Vagina (tissue), 2 donors: ENCODE measurements at regions not wholly inside any gene's neighbourhood (a gene's known extent, or its start where the extent isn't known, plus 50 kb on each side); places are given as distances from the start of the nearest gene placed in this dataset.

Experiments used
- DNase-seq, 2 donors: peaks; one replicate each; pipeline ENCODE4 v3.0.0-alpha.2; 2017; ENCODE audit errors: extremely low spot score in 2 of 2
- H3K27ac ChIP-seq: fragments of 200-600 bp; sonication (generic); one replicate; pipeline ENCODE4 v1.5.1; 2019
- H3K27me3 ChIP-seq: fragments of 200-600 bp; sonication (generic); one replicate; pipeline ENCODE4 v1.5.1; 2019
- H3K36me3 ChIP-seq, 2 donors: fragments of 200-600 bp; sonication (generic); one replicate each; pipeline ENCODE4 v1.5.1; 2017 to 2019
- H3K4me1 ChIP-seq: fragments of 200-600 bp; sonication (generic); one replicate; pipeline ENCODE4 v1.5.1; 2019
- H3K4me3 ChIP-seq, 2 donors: fragments of 200-600 bp; sonication (generic); 1 replicate in 1 of 2; 2 replicates in 1 of 2; pipeline ENCODE4 v1.5.1; 2016 to 2019
- H3K9me3 ChIP-seq: fragments of 200-600 bp; sonication (generic); one replicate; pipeline ENCODE4 v1.5.1; 2019
- CTCF ChIP-seq, 3 experiments: fragments of 450-650 bp in 2 of 3; fragments of 200-600 bp in 1 of 3; sonication (generic) in 1 of 3; IDR thresholded peaks; one replicate each; pipeline ENCODE4 v1.5.1; 2017 to 2019; ENCODE audit warnings: antibody characterized with exemption in 3 of 3, mild to moderate bottlenecking in 2 of 3, moderate library complexity in 2 of 3
- POLR2A ChIP-seq, 2 donors: fragments of 450-650 bp; IDR thresholded peaks; one replicate each; pipeline ENCODE4 v1.6.1; 2017; ENCODE audit warnings: antibody characterized with exemption in 2 of 2, mild to moderate bottlenecking in 2 of 2, moderate library complexity in 2 of 2
- POLR2AphosphoS5 ChIP-seq, 2 donors: sonication (generic); formaldehyde crosslinking; IDR thresholded peaks; one replicate each; pipeline ENCODE4 v1.9.0; 2017; ENCODE audit warnings: antibody characterized with exemption in 2 of 2, mild to moderate bottlenecking in 2 of 2, low read depth in 1 of 2; ENCODE audit not compliant: insufficient read depth in 1 of 2
- intact Hi-C: fragments of 100-400 bp; cut with DNase I; formaldehyde crosslinking; loops from one replicate; pipeline ENCODE4 v1.15.1; 2023

GRCh38 chr12:84656705-84657104, 255.9 kb downstream of the SLC6A15 start:
- Histone ChIP-seq H3K9me3 (no peaks in the 10 kb centered on the region), H3K27ac (no peak overlapping the region), H3K4me3 (no peak overlapping the region), H3K4me1 (no peaks in the 10 kb centered on the region), H3K27me3 (no peaks in the 10 kb centered on the region), H3K36me3 (no peaks in the 10 kb centered on the region)
- TF ChIP-seq POLR2AphosphoS5 (IDR thresholded peaks at IDR 0.05; ENCODE audit: insufficient read depth in 1 of 2, low read depth in 1 of 2) (no peak), CTCF (IDR thresholded peaks at IDR 0.05) (no peak), POLR2A (IDR thresholded peaks at IDR 0.05) (no peak)
- intact Hi-C loops, result no loop called here
- DNase-seq, result no peak

GRCh38 chr12:84653482-84653881, 259.1 kb downstream of the SLC6A15 start:
- Histone ChIP-seq H3K36me3 (no peaks in the 10 kb centered on the region), H3K27me3 (no peaks in the 10 kb centered on the region), H3K4me1 (no peaks in the 10 kb centered on the region), H3K9me3 (no peaks in the 10 kb centered on the region), H3K4me3 (no peak overlapping the region), H3K27ac (no peak overlapping the region)
- DNase-seq, result no peak
- intact Hi-C loops, result no loop called here
- TF ChIP-seq POLR2AphosphoS5 (IDR thresholded peaks at IDR 0.05; ENCODE audit: insufficient read depth in 1 of 2, low read depth in 1 of 2) (no peak), POLR2A (IDR thresholded peaks at IDR 0.05) (no peak), CTCF (IDR thresholded peaks at IDR 0.05) (no peak)

- H3K36me3 ChIP-seq, result no peaks in the 10 kb centered on the region
- no peaks in the 10 kb centered on the region for H3K9me3 ChIP-seq
- H3K27me3 ChIP-seq, result no peaks in the 10 kb centered on the region
- TF ChIP-seq POLR2AphosphoS5 (IDR thresholded peaks at IDR 0.05; ENCODE audit: insufficient read depth in 1 of 2, low read depth in 1 of 2), result no peak
- intact Hi-C loops, result no loop called here
- no peak overlapping the region for H3K27ac ChIP-seq
- no peak overlapping the region for H3K4me3 ChIP-seq
- DNase-seq, result no peak
- H3K4me1 ChIP-seq, result no peaks in the 10 kb centered on the region
These were observed 264.2 kb downstream of the SLC6A15 start for GRCh38 chr12:84648425-84648824.

GRCh38 chr12:84644908-84645307, 267.7 kb downstream of the SLC6A15 start:
- no peaks in the 10 kb centered on the region for H3K4me1 ChIP-seq
- H3K27me3 ChIP-seq, result no peaks in the 10 kb centered on the region
- no peak overlapping the region for H3K4me3 ChIP-seq
- TF ChIP-seq POLR2AphosphoS5 (IDR thresholded peaks at IDR 0.05; ENCODE audit: insufficient read depth in 1 of 2, low read depth in 1 of 2) (no peak), POLR2A (IDR thresholded peaks at IDR 0.05) (no peak), CTCF (IDR thresholded peaks at IDR 0.05) (no peak)
- intact Hi-C loops, result no loop called here
- no peaks in the 10 kb centered on the region for H3K9me3 ChIP-seq
- H3K27ac ChIP-seq, result no peak overlapping the region
- H3K36me3 ChIP-seq, result no peaks in the 10 kb centered on the region
- no peak for DNase-seq

GRCh38 chr12:84643993-84644392, 268.6 kb downstream of the SLC6A15 start:
- H3K4me1 ChIP-seq, result no peaks in the 10 kb centered on the region
- no peak for TF ChIP-seq CTCF (IDR thresholded peaks at IDR 0.05)
- TF ChIP-seq POLR2AphosphoS5 (IDR thresholded peaks at IDR 0.05; ENCODE audit: insufficient read depth in 1 of 2, low read depth in 1 of 2), result no peak
- TF ChIP-seq POLR2A (IDR thresholded peaks at IDR 0.05), result no peak
- DNase-seq, result no peak
- no peaks in the 10 kb centered on the region for H3K9me3 ChIP-seq
- intact Hi-C loops, result no loop called here
- no peaks in the 10 kb centered on the region for H3K27me3 ChIP-seq
- no peak overlapping the region for H3K4me3 ChIP-seq
- H3K27ac ChIP-seq, result no peak overlapping the region
- no peaks in the 10 kb centered on the region for H3K36me3 ChIP-seq
